ENCODE measurements at regions not wholly inside any gene's neighbourhood (a gene's known extent, or its start where the extent isn't known, plus 50 kb on each side); places are given as distances from the start of the nearest gene placed in this dataset.

DNA sequence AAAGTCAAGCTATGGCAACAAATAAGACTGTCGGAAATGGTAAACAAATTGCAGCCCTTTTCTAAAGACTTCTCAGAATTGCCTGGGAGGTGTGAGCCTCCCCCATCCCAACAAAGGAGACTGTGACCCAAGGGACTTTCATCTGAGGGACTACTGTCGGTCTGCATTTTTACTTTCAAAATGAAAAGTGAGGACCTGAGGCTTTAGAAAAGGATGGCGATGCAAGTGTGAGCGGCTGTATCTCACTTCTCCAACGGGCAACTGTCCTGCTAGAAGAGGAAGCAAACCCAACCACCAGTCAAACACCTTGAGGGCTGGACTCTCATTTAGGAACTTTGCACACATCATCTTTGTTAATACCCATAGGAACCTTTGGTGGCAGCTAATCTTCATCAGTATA, 62.6 kb upstream of the CLNK start:
- DNase-seq (ENCODE audit: low read depth): no peak

DNA sequence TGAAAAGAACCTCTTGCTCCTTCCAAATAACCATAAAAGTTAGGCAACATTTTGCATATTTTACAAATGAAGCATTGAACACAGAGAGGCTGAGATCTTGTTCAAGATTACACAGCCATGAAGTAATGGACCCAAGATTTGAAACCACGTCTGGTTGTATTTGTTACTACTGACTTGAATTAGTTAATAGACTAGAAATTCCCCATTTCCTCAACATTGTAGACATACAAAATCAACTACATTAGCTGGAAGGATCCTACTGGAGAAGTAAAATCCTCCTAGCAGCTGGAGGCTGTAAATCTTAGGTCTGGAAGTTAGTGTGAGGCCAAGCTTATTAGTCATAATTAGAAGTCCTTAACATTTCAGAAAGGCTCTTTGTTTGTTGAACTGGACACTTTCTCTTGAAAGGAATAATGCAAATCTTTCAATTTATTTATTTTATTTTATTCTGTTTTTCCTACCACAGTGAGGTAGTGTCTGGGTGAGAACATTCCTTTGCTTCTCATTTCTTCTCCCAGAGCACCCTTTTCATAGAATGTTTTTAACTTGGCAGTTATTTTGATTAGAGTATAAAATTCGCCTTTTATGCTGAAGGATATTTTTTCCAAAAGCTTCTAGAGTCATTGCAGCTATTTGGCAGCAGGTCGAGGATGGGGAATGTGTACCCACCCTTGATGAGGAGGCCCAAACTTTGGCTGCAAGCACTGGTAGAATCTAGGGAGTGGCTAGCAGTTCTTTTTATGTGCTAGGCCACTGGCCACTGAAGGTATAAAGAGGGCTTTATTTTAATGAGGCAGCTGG, 62.0 kb upstream of the CLNK start:
- no peak for DNase-seq (ENCODE audit: low read depth)

DNA sequence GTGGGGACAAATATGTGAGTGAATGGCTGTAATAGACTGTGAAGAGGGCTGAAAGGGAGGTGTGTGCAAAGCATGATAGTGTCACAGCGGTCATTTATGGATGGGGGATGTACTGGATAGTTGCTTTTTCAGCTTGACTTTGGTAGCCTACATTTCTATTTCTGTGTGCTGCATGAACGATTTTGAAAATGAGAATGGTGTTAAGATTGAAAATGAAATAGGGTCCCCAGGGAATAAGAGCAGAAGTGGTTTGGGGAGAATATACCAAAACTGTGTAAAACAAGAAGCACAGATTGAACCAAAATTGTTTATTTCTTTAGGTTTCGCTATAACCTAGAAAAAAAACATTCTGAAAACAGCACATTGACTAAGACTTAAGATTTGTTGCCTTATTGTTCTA, 58.8 kb upstream of the CLNK start:
- no peak for DNase-seq (ENCODE audit: low read depth)

DNA sequence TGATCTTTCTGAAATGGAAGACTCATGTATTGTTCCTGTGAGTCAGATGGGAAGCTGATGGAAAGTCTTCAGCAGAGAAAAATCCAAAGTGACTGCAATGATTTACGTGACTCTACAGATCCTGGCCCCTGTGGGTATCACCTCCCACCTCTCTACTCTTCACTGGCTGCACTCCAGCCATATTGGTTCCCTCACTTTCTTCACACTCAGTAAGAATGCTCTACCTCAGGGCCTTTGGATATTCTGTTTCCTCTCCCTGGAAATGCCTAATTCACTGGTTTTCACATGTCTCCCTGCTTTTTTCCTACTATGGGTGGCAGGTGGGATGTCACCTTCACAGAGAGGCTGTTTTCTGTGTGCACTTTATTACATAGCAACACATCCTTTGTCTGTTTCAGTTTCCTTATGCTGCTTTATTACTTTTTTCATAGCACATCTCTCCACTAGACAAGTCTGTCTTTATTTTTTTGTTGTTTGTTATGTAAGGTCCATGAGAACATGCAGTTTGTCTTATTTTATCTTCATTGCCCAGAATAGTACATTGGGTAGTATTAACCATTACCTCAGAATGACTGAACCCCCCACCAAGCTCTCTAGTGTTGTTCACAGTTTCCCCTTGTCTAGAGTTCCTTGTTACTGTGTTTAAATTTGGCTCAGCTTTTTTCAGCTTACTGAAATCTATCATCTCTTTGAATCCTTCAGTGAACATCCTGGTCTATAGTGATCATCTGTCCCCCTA, 57.6 kb upstream of the CLNK start:
- DNase-seq (ENCODE audit: low read depth): no peak

DNA sequence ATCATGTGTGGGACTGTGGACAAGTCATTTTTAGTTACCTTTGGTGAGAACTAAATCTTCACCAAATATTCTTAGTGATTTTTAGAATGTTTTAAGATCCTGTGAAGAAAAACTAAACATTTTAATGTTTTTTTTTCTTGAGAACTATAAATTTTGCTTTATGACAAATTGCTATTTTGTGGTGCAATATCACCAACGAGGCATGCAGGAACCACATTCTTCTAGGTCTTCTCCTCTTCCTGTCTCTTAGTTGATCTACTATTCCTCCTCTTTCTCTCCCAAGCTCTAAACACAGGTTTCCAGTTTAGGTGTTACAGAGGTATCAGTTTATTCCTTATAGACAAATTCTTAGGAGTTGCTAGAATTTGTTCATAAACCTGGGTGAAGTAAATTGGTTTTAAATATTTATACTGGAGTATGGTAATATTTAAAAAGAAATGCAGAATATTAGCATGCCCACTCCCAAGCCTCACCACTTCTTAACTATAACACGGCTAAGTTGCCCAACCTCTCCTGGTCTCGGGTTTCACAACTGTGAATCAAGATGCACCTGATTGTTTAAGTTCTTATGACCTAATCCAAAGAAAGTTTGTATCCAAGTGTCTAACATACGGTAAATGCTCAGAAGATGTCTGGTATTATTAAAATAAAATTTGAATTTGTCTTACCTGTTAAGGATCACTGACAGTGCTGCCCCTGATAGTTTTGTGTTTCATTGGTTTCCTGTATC, 56.5 kb upstream of the CLNK start:
- DNase-seq (ENCODE audit: low read depth): no peak

DNA sequence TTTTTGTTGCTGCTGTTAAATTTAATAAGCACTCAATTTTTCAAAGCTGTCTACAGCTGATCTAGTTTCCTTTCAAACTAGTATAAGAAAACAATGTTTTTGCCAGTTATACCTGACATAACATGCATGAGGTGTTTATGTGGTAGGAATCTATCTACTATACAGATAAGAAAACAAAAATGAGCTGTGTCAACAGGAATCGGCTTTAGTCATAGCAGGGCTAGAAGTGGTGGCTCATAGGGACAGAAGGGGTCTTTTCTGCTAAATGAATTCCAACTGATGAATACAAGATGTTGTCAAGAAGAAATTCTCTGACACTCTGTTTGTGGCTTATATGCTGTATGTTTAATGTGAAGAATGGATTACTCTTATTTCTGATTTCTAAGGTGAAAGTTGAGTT, 55.7 kb upstream of the CLNK start:
- no peak for DNase-seq (ENCODE audit: low read depth)

DNA sequence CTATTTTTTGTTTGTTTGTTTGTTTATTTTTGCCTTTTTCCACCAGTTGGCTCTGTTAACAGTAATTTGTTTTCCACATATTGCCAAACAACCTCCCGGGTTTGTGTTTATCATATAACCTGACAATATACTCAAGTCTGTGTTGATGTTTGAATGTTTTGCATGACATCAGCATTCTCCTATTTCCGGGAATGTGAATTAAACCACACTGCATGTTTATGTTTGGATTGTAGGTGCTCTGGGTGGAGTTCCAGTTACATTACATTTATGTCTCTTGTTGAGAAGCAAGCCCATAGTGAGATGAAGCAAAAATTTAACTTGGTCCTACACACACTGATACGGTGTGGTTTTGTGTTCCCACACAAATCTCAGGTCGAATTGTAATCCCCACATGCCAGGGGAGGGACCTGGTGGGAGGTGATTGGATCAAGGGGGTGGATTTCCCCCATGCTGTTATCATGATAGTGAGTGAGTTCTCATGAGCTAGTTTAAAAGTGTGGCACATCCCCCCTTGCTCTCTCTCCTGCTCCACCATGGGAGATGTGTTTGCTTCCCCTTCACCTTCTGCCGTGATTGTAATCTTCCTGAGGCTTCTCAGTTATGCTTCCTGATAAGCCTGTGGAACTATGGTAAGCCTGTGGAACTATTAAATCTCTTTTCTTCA, 54.4 kb upstream of the CLNK start:
- no peak for DNase-seq (ENCODE audit: low read depth)

DNA sequence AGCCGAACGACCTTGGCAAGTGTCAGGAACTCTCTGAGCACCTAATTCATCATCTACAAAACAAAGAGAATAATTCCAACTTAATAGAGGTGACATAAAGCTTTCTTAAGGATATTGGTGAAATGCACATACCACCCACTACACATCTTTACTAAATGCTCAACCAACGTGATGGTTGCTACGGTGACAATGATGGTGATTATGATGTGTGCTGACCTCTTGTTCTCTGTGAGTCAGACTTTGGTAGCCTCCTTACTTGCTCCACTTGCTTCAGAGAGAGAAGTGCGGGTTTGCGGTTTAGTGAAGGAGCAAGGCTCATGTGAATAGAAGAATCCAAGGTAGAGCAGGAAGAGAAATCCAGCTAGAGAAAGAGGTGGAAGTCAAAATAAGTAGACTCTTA, 52.8 kb upstream of the CLNK start:
- no peak for DNase-seq (ENCODE audit: low read depth)

DNA sequence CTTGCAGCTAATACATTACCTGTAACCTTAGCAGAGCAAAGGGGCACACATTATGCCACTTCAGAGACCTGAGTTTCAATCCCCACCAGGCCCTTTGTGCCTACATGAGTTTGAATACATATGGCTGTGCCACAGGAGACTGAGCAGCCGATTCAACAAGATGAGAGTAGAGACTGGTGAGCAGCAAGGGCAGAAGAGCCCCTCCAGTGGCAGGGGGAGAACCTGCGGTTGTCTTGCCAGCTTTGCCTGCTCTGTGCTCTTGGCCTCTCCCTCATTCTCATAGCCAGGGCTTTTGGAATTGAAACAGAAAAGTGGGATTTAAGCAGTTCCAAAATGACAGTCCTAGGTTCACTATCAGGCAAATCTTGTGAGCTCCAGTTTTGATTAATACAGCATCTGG, 52.3 kb upstream of the CLNK start:
- DNase-seq (ENCODE audit: low read depth): no peak

DNA sequence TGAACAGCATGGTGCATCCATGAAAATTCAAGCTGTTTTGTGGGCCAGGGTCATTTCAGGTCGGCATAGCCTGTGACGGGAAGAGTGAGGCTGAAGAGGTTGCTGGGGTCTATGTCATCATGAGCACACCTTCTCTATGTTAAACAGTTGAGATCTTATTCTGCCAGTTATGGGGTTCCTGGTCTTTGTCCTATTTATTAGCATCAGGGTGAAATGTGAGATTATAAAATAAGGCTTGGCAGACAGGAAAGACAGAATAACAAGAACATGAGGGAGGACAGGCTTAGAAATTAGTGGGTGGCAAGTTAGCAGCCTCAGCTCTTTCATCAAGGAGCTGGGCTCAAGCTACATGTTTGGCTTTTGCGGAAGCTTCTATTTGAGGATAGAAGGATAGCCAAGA, 51.7 kb upstream of the CLNK start:
- no peak for DNase-seq (ENCODE audit: low read depth)

DNA sequence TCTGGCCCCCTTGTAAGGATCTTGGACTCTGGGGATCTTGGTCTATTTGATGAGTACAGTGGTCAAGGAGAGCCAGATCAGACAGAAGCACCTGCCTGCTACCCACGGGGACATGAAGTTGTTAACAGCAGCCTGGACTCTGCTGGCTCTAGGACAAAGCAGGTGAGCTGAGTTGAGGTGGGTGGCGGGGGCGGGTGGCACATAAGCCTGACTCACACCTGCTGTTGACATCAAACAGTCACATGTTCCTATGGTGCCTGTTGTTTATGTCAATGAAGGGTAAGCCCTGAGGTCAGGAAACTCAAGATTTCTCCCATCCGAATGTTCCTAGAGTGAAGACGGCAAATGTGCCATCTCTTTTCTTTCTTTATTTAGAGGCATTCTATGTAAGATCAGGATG, 50.1 kb upstream of the CLNK start:
- no peak for DNase-seq (ENCODE audit: low read depth)

All from stromal cell of bone marrow (primary cell).